ENCODE measurements at regions not wholly inside any gene's neighbourhood (a gene's known extent, or its start where the extent isn't known, plus 50 kb on each side); places are given as distances from the start of the nearest gene placed in this dataset.

- peaks cover 9% of the 10 kb centered on the region for H3K27me3 Mint-ChIP-seq (ENCODE audit: unreplicated experiment)
- TF ChIP-seq CTCF (IDR thresholded peaks at IDR 0.05): no peak
- H3K4me1 Mint-ChIP-seq (ENCODE audit: unreplicated experiment): peaks cover 3% of the 10 kb centered on the region
- H3K27ac Mint-ChIP-seq (ENCODE audit: unreplicated experiment): no peak overlapping the region
- H3K9me3 Mint-ChIP-seq (ENCODE audit: unreplicated experiment): no peaks in the 10 kb centered on the region
- no peaks in the 10 kb centered on the region for H3K36me3 Mint-ChIP-seq (ENCODE audit: unreplicated experiment)
- peak; percentile 46 for DNase-seq (ENCODE audit: extremely low spot score, unreplicated experiment)
- H3K4me3 Mint-ChIP-seq (ENCODE audit: unreplicated experiment): no peak overlapping the region
These were observed 92.7 kb upstream of the TRIM2 start for GRCh38 chr4:153111426-153112040.

GRCh38 chr4:153112041-153112441 lies 92.2 kb upstream of the TRIM2 start:
- TF ChIP-seq CTCF (IDR thresholded peaks at IDR 0.05): no peak
- DNase-seq (ENCODE audit: extremely low spot score, unreplicated experiment): peak; percentile 78
- Mint-ChIP-seq H3K4me3 (ENCODE audit: unreplicated experiment) (no peak overlapping the region), H3K27ac (ENCODE audit: unreplicated experiment) (no peak overlapping the region), H3K27me3 (ENCODE audit: unreplicated experiment) (peaks cover 6% of the 10 kb centered on the region), H3K36me3 (ENCODE audit: unreplicated experiment) (no peaks in the 10 kb centered on the region), H3K9me3 (ENCODE audit: unreplicated experiment) (no peaks in the 10 kb centered on the region), H3K4me1 (ENCODE audit: unreplicated experiment) (peaks cover 5% of the 10 kb centered on the region)

GRCh38 chr4:153113061-153113837 lies 91.0 kb upstream of the TRIM2 start:
- Mint-ChIP-seq H3K27me3 (ENCODE audit: unreplicated experiment) (peaks cover 4% of the 10 kb centered on the region), H3K9me3 (ENCODE audit: unreplicated experiment) (no peaks in the 10 kb centered on the region), H3K4me3 (ENCODE audit: unreplicated experiment) (no peak overlapping the region), H3K27ac (ENCODE audit: unreplicated experiment) (no peak overlapping the region), H3K4me1 (ENCODE audit: unreplicated experiment) (peaks cover 1% of the 10 kb centered on the region), H3K36me3 (ENCODE audit: unreplicated experiment) (no peaks in the 10 kb centered on the region)
- DNase-seq (ENCODE audit: extremely low spot score, unreplicated experiment): peak; percentile 49
- no peak for TF ChIP-seq CTCF (IDR thresholded peaks at IDR 0.05)

GRCh38 chr4:153113838-153114105 lies 90.5 kb upstream of the TRIM2 start:
- Mint-ChIP-seq H3K27ac (ENCODE audit: unreplicated experiment) (no peak overlapping the region), H3K4me3 (ENCODE audit: unreplicated experiment) (no peak overlapping the region), H3K36me3 (ENCODE audit: unreplicated experiment) (no peaks in the 10 kb centered on the region), H3K4me1 (ENCODE audit: unreplicated experiment) (peaks cover 1% of the 10 kb centered on the region), H3K27me3 (ENCODE audit: unreplicated experiment) (peaks cover 4% of the 10 kb centered on the region), H3K9me3 (ENCODE audit: unreplicated experiment) (no peaks in the 10 kb centered on the region)
- DNase-seq (ENCODE audit: extremely low spot score, unreplicated experiment): peak; percentile 49
- TF ChIP-seq CTCF (IDR thresholded peaks at IDR 0.05): no peak

GRCh38 chr4:153114771-153115321 lies 89.4 kb upstream of the TRIM2 start:
- Mint-ChIP-seq H3K9me3 (ENCODE audit: unreplicated experiment) (no peaks in the 10 kb centered on the region), H3K36me3 (ENCODE audit: unreplicated experiment) (no peaks in the 10 kb centered on the region), H3K4me3 (ENCODE audit: unreplicated experiment) (no peak overlapping the region), H3K4me1 (ENCODE audit: unreplicated experiment) (peaks cover 1% of the 10 kb centered on the region), H3K27ac (ENCODE audit: unreplicated experiment) (no peak overlapping the region), H3K27me3 (ENCODE audit: unreplicated experiment) (no peaks in the 10 kb centered on the region)
- peak; percentile 15 for DNase-seq (ENCODE audit: extremely low spot score, unreplicated experiment)
- TF ChIP-seq CTCF (IDR thresholded peaks at IDR 0.05): no peak

Measured in osteocyte (in vitro differentiated cells).